Lower leg skin (tissue), 4 donors: ENCODE measurements at regions not wholly inside any gene's neighbourhood (a gene's known extent, or its start where the extent isn't known, plus 50 kb on each side); places are given as distances from the start of the nearest gene placed in this dataset.
"Not testable (repeated sequence)": the region's sequence is repeated elsewhere in the genome, so short reads cannot be mapped to it uniquely, and the experiment has no call there.

Experiments used
- DNase-seq, 2 donors: peaks; one replicate each; pipeline ENCODE4 v3.0.0-alpha.2; 2019; ENCODE audit warnings: low spot score in 2 of 2
- H3K4me3 ChIP-seq: fragments of 200-600 bp; sonication (generic); 2 replicates; pipeline ENCODE4 v1.5.1; 2017; ENCODE audit warnings: mild to moderate bottlenecking, low read depth; ENCODE audit not compliant: poor library complexity, severe bottlenecking
- CTCF ChIP-seq, 3 donors: fragments of 450-650 bp; IDR thresholded peaks; one replicate each; pipeline ENCODE4 v1.5.1; 2016; ENCODE audit warnings: antibody characterized with exemption in 3 of 3, mild to moderate bottlenecking in 3 of 3, moderate library complexity in 2 of 3
- POLR2A ChIP-seq, 2 donors: fragments of 450-650 bp; IDR thresholded peaks; one replicate each; pipeline ENCODE4 v1.6.1; 2016 to 2017; ENCODE audit warnings: antibody characterized with exemption in 2 of 2, mild to moderate bottlenecking in 1 of 2, moderate library complexity in 1 of 2
- whole genome bisulfite sequencing, 2 donors: methylation state at CpG; one replicate each; pipeline ENCODE4 v1.1.5; 2018; 5-methylcytosine and 5-hydroxymethylcytosine counted together
- intact Hi-C: fragments of 100-400 bp; cut with DNase I; formaldehyde crosslinking; loops from one replicate; pipeline ENCODE4 v1.15.0; 2023; ENCODE audit warnings: low total_unique reads

GRCh38 chr5:163731256-163731655, 225.8 kb downstream of the MAT2B start:
- no peak for DNase-seq
- TF ChIP-seq POLR2A (IDR thresholded peaks at IDR 0.05) = no peak
- TF ChIP-seq CTCF (IDR thresholded peaks at IDR 0.05) = no peak
- no peak overlapping the region for H3K4me3 ChIP-seq
- intact Hi-C loops = no loop called here
- WGBS, 2 donors = 83 to 85% methylated on average over 2 of the region's 2 CpGs

- TF ChIP-seq POLR2A (IDR thresholded peaks at IDR 0.05) (no peak), CTCF (IDR thresholded peaks at IDR 0.05) (no peak)
- H3K4me3 ChIP-seq = no peak overlapping the region
- DNase-seq = no peak
- intact Hi-C loops = no loop called here
- 79 to 84% methylated on average over 4 of the region's 4 CpGs for WGBS, 2 donors
These were observed 229.7 kb downstream of the MAT2B start for GRCh38 chr5:163735069-163735468.

GRCh38 chr5:163747586-163747985, 242.2 kb downstream of the MAT2B start:
- no peak overlapping the region for H3K4me3 ChIP-seq
- DNase-seq = no peak
- WGBS, 2 donors = 68% methylated on average over 2 of the region's 2 CpGs
- intact Hi-C loops = no loop called here
- no peak for TF ChIP-seq POLR2A (IDR thresholded peaks at IDR 0.05)
- no peak for TF ChIP-seq CTCF (IDR thresholded peaks at IDR 0.05)

- WGBS, 2 donors = 72 to 73% methylated on average over 3 of the region's 3 CpGs
- DNase-seq = no peak
- TF ChIP-seq CTCF (IDR thresholded peaks at IDR 0.05) (no peak), POLR2A (IDR thresholded peaks at IDR 0.05) (no peak)
- intact Hi-C loops = no loop called here
- H3K4me3 ChIP-seq = no peak overlapping the region
These were observed 243.5 kb downstream of the MAT2B start for GRCh38 chr5:163748934-163749333.

- DNase-seq, intact Hi-C loops, H3K4me3 ChIP-seq: not testable (repeated sequence)
- WGBS, 2 donors = 87 to 88% methylated on average over 10 of the region's 10 CpGs
These were observed 245.0 kb downstream of the MAT2B start for GRCh38 chr5:163750415-163750814.

GRCh38 chr5:163755505-163755904, 250.1 kb downstream of the MAT2B start:
- no peak for DNase-seq
- no peak for TF ChIP-seq CTCF (IDR thresholded peaks at IDR 0.05)
- no peak for TF ChIP-seq POLR2A (IDR thresholded peaks at IDR 0.05)
- no peak overlapping the region for H3K4me3 ChIP-seq
- WGBS, 2 donors = 74% methylated on average over 1 of the region's 1 CpG
- intact Hi-C loops = no loop called here
